ENCODE measurements at regions not wholly inside any gene's neighbourhood (a gene's known extent, or its start where the extent isn't known, plus 50 kb on each side); places are given as distances from the start of the nearest gene placed in this dataset.

DNA sequence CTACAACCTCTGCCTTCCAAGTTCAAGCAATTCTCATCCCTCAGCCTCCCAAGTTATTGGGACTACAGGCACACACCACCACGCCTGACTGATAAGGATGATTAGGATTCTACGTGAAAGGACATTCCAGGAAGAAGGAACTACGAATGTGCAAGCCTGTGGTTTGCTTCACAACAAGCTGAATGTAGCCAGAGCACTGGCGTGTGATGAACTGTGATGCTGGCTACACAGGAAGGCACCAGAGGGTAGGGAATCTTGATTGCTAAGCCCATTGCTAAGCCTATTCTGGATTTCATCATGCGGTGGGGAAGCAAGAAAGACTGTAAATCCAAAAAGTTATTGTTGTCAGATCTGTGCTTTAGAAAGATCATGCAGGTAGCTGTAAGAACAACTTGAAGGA lies 72.3 kb upstream of the SRRM3 start:
- TF ChIP-seq, protein P1, sequence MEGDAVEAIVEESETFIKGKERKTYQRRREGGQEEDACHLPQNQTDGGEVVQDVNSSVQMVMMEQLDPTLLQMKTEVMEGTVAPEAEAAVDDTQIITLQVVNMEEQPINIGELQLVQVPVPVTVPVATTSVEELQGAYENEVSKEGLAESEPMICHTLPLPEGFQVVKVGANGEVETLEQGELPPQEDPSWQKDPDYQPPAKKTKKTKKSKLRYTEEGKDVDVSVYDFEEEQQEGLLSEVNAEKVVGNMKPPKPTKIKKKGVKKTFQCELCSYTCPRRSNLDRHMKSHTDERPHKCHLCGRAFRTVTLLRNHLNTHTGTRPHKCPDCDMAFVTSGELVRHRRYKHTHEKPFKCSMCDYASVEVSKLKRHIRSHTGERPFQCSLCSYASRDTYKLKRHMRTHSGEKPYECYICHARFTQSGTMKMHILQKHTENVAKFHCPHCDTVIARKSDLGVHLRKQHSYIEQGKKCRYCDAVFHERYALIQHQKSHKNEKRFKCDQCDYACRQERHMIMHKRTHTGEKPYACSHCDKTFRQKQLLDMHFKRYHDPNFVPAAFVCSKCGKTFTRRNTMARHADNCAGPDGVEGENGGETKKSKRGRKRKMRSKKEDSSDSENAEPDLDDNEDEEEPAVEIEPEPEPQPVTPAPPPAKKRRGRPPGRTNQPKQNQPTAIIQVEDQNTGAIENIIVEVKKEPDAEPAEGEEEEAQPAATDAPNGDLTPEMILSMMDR (IDR thresholded peaks at IDR 0.05; ENCODE audit: low read depth, low read length, poor library complexity, severe bottlenecking), result no peak
- TF ChIP-seq EZH2phosphoT487 (IDR thresholded peaks at IDR 0.05; ENCODE audit: borderline replicate concordance, low read length), result no peak

Measured in DOHH2 (cell line).